ENCODE measurements at regions not wholly inside any gene's neighbourhood (a gene's known extent, or its start where the extent isn't known, plus 50 kb on each side); places are given as distances from the start of the nearest gene placed in this dataset.

DNA sequence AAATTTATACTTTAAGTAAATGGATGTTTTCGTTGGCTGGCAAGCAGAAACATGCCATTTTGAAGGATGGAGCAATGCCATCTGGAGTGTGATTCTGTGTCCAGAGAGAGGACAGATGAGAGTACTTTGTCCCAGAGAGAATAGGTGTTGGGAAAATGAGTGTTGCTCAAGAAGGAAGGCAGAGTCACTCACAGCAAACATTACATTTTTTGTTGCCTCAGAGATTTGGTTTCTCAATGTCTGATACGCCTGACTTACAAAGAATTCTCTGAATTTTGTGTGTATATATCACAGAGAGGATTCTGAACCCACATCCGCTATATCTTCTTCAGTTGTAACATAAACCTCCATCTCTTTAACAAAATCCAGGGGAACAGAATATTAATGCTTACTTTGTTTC is 102.8 kb upstream of the PCDH18 start:
- no peaks in the 10 kb centered on the region for H3K36me3 Mint-ChIP-seq
- H3K9me3 Mint-ChIP-seq = peaks cover 8% of the 10 kb centered on the region
- H3K27ac Mint-ChIP-seq = no peak overlapping the region

DNA sequence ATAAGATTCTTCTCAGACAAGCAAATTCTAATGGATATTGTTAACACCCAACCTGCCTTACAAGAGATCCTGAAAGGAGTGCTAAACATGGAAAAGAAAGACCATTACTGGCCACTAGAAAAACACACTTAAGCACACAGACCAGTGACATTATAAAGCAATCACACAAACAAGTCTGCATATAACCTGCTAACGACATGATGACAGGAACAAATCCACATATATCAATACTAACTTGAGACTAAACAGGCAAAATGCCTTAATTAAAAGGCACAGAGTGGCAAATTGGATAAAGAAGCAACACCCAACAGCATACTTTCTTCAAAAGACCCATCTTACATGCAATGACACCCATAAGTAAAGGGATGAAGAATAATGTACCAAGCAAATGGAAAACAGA is 100.5 kb upstream of the PCDH18 start:
- no peak for DNase-seq (ENCODE audit: extremely low spot score, unreplicated experiment)
- Mint-ChIP-seq H3K27ac (no peak overlapping the region), H3K27me3 (no peaks in the 10 kb centered on the region), H3K9me3 (peaks cover 8% of the 10 kb centered on the region), H3K36me3 (no peaks in the 10 kb centered on the region), H3K4me1 (ENCODE audit: unreplicated experiment) (peaks cover 14% of the 10 kb centered on the region), H3K4me3 (no peak overlapping the region)
- TF ChIP-seq, protein P1, sequence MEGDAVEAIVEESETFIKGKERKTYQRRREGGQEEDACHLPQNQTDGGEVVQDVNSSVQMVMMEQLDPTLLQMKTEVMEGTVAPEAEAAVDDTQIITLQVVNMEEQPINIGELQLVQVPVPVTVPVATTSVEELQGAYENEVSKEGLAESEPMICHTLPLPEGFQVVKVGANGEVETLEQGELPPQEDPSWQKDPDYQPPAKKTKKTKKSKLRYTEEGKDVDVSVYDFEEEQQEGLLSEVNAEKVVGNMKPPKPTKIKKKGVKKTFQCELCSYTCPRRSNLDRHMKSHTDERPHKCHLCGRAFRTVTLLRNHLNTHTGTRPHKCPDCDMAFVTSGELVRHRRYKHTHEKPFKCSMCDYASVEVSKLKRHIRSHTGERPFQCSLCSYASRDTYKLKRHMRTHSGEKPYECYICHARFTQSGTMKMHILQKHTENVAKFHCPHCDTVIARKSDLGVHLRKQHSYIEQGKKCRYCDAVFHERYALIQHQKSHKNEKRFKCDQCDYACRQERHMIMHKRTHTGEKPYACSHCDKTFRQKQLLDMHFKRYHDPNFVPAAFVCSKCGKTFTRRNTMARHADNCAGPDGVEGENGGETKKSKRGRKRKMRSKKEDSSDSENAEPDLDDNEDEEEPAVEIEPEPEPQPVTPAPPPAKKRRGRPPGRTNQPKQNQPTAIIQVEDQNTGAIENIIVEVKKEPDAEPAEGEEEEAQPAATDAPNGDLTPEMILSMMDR (conservative IDR thresholded peaks at IDR 0.05) = no peak

More for the DNA sequence above, 102.8 kb upstream of the PCDH18 start:
- Mint-ChIP-seq H3K27me3 (no peaks in the 10 kb centered on the region), H3K4me3 (no peak overlapping the region), H3K4me1 (ENCODE audit: unreplicated experiment) (peaks cover 9% of the 10 kb centered on the region)
- no peak for DNase-seq (ENCODE audit: extremely low spot score, unreplicated experiment)
- TF ChIP-seq, protein P1 (conservative IDR thresholded peaks at IDR 0.05) = no peak

DNA sequence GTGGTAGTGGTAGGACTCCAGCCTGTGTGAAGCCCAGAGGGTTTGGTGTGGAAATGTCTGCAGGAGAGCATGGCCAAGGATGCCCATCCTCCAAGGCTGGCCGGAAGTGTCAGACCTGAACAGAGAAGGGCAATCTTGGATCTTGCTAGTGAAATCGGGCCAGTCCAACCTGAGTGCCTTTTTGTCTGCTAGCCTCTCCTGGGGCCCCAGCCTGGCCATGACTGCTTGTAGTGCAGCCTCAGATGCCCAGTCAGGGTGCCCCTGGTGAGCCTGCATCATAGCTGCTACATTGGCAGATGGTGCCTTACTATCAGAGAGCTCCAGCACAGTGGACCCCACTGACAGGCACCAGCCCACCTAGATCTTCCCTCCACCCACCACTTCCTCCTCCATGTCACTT is 99.3 kb upstream of the PCDH18 start:
- TF ChIP-seq, protein P1 (conservative IDR thresholded peaks at IDR 0.05) = no peak
- H3K4me3 Mint-ChIP-seq = no peak overlapping the region
- no peak for DNase-seq (ENCODE audit: extremely low spot score, unreplicated experiment)
- no peaks in the 10 kb centered on the region for H3K36me3 Mint-ChIP-seq
- peaks cover 14% of the 10 kb centered on the region for H3K4me1 Mint-ChIP-seq (ENCODE audit: unreplicated experiment)
- no peaks in the 10 kb centered on the region for H3K27me3 Mint-ChIP-seq
- H3K27ac Mint-ChIP-seq = no peak overlapping the region
- H3K9me3 Mint-ChIP-seq = peaks cover 9% of the 10 kb centered on the region

DNA sequence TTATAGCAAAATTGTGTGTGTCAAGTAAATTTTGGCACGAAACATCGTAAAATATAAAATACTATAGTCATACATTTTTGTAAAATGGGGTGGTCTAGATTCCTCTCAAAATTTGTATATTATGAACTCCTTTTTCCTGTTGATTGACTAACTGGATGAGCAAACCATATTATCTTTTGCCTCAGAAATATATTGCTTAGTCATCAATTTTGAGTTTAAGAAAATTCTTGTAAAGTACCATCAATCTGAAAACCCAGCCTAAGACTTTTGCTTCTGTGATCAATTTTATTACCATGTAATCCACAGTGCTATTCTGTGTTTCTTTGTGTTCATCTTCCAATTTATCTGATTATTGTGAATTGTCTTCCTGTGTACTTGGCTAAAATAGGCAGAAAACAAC is 98.0 kb upstream of the PCDH18 start:
- H3K36me3 Mint-ChIP-seq = no peaks in the 10 kb centered on the region
- no peak for DNase-seq (ENCODE audit: extremely low spot score, unreplicated experiment)
- TF ChIP-seq, protein P1 (conservative IDR thresholded peaks at IDR 0.05) = no peak
- H3K27ac Mint-ChIP-seq = no peak overlapping the region
- no peak overlapping the region for H3K4me3 Mint-ChIP-seq
- H3K4me1 Mint-ChIP-seq (ENCODE audit: unreplicated experiment) = peaks cover 7% of the 10 kb centered on the region
- H3K9me3 Mint-ChIP-seq = peaks cover 9% of the 10 kb centered on the region
- H3K27me3 Mint-ChIP-seq = no peaks in the 10 kb centered on the region

DNA sequence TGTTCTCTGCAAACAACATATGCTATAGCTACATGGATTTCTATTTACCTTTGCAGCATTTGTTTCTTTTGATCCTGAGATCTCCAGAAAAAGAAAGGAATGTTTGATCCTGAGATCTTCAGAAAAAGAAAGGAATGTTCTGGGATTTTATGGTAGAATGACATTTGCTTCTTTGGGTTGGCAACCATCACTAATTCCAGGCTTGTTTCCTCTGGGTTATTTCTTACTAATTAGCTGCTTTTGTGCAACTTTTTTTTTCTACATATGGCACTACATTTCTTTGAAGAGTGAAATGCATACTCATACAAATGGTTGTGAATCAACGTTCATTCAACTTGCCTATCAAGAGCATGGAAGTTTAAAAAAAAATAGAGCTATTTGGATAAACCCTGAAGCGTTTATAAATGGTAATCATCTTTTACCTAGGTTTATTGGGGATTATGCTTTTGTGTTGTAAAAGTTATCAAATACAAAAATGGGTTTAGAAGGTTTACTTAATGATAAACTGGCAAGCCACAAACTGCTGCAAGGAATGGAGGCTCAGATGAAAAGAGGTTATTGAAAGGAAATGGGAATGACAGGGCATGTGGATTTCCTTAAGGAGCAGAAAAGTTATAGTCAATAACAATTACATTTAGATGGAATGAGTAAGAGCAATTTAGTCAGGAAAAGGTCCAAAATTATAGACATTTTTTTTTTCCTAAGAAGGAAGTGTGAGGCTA is 95.6 kb upstream of the PCDH18 start:
- Mint-ChIP-seq H3K27me3 (no peaks in the 10 kb centered on the region), H3K4me3 (no peak overlapping the region), H3K27ac (no peak overlapping the region), H3K36me3 (no peaks in the 10 kb centered on the region), H3K9me3 (peaks cover 8% of the 10 kb centered on the region), H3K4me1 (ENCODE audit: unreplicated experiment) (peaks cover 9% of the 10 kb centered on the region)
- TF ChIP-seq, protein P1 (conservative IDR thresholded peaks at IDR 0.05) = no peak
- no peak for DNase-seq (ENCODE audit: extremely low spot score, unreplicated experiment)

Data from type B pancreatic cell (in vitro differentiated cells).